Uterus (tissue), 3 donors: ENCODE measurements at regions not wholly inside any gene's neighbourhood (a gene's known extent, or its start where the extent isn't known, plus 50 kb on each side); places are given as distances from the start of the nearest gene placed in this dataset.

ENCODE experiments used
- DNase-seq, 2 donors: peaks; one replicate each; pipeline ENCODE4 v3.0.0-alpha.2; 2019 to 2020
- H3K27ac ChIP-seq, 2 donors: fragments of 200-600 bp; sonication (generic); 1 replicate in 1 of 2; 2 replicates in 1 of 2; pipeline ENCODE4 v1.5.1; 2016 to 2018
- H3K27me3 ChIP-seq, 2 donors: fragments of 200-600 bp; sonication (generic); one replicate each; pipeline ENCODE4 v1.5.1; 2018 to 2019; ENCODE audit warnings: control low read depth in 1 of 2
- H3K36me3 ChIP-seq, 2 donors: fragments of 200-600 bp; sonication (generic); one replicate each; pipeline ENCODE4 v1.5.1; 2019; ENCODE audit warnings: control low read depth in 1 of 2
- H3K4me1 ChIP-seq, 2 donors: fragments of 200-600 bp; sonication (generic); one replicate each; pipeline ENCODE4 v1.5.1; 2018 to 2019; ENCODE audit warnings: control low read depth in 1 of 2
- H3K4me3 ChIP-seq, 2 donors: fragments of 200-600 bp; sonication (generic); 1 replicate in 1 of 2; 2 replicates in 1 of 2; pipeline ENCODE4 v1.5.1; 2018 to 2019; ENCODE audit warnings: mild to moderate bottlenecking in 1 of 2
- H3K9me3 ChIP-seq, 2 donors: fragments of 200-600 bp; sonication (generic); one replicate each; pipeline ENCODE4 v1.5.1; 2019; ENCODE audit warnings: control low read depth in 1 of 2
- POLR2A ChIP-seq, 2 donors: fragments of 450-650 bp; IDR thresholded peaks; one replicate each; pipeline ENCODE4 v1.6.1; 2016; ENCODE audit warnings: antibody characterized with exemption in 2 of 2, mild to moderate bottlenecking in 1 of 2, moderate library complexity in 1 of 2
- intact Hi-C: fragments of 100-400 bp; cut with DNase I; formaldehyde crosslinking; loops from one replicate; pipeline ENCODE4 v1.15.1; 2023; ENCODE audit warnings: low total_unique reads
- TF ChIP-seq, protein P1 (sequence below), 4 experiments: fragments of 200-600 bp in 2 of 4; fragments of 450-650 bp in 2 of 4; sonication (generic) in 2 of 4; IDR thresholded peaks; one replicate each; pipeline ENCODE4 v1.5.1; 2016 to 2019; ENCODE audit warnings: antibody characterized with exemption in 4 of 4, mild to moderate bottlenecking in 2 of 4, moderate library complexity in 1 of 4
- donor health status: DM: yes; HTN: yes; CAD: no.

DNA sequence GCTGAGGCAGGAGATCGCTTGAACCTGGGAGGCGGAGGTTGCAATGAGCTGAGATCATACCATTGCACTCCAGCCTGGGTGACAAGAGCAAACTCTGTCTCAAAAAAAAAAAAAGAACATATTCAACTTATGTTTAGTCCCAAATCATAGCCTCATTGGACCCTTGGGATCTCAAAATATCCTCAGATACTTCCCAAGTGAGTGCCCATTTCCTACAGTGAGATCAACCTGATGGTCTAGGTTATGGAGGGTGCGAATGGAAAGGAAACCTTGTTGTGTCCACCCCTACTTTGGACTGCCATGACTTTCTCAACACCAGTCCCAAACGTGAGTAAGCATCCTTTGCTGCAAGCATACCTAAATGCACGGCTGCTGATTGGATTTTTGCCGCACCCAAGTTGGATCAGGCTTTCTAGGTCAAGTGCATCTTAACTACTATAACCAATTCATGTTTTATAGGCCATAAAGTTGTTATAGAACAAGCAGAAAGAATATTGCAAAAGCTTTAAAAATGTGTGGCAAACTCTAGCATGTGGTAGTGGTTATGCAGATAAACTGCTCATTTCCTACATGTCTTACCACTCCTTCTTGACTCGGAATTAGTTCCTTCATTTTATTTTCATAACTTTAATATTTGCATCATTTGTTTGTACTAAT, 131.2 kb downstream of the PLEKHG1 start:
- Histone ChIP-seq H3K36me3 (no peaks in the 10 kb centered on the region), H3K27ac (no peak overlapping the region), H3K4me1 (no peaks in the 10 kb centered on the region), H3K4me3 (no peak overlapping the region), H3K27me3 (no peaks in the 10 kb centered on the region), H3K9me3 (no peaks in the 10 kb centered on the region)
- intact Hi-C loops = no loop called here
- DNase-seq = no peak
- TF ChIP-seq, protein P1, sequence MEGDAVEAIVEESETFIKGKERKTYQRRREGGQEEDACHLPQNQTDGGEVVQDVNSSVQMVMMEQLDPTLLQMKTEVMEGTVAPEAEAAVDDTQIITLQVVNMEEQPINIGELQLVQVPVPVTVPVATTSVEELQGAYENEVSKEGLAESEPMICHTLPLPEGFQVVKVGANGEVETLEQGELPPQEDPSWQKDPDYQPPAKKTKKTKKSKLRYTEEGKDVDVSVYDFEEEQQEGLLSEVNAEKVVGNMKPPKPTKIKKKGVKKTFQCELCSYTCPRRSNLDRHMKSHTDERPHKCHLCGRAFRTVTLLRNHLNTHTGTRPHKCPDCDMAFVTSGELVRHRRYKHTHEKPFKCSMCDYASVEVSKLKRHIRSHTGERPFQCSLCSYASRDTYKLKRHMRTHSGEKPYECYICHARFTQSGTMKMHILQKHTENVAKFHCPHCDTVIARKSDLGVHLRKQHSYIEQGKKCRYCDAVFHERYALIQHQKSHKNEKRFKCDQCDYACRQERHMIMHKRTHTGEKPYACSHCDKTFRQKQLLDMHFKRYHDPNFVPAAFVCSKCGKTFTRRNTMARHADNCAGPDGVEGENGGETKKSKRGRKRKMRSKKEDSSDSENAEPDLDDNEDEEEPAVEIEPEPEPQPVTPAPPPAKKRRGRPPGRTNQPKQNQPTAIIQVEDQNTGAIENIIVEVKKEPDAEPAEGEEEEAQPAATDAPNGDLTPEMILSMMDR (IDR thresholded peaks at IDR 0.05) = no peak
- no peak for TF ChIP-seq POLR2A (IDR thresholded peaks at IDR 0.05)

DNA sequence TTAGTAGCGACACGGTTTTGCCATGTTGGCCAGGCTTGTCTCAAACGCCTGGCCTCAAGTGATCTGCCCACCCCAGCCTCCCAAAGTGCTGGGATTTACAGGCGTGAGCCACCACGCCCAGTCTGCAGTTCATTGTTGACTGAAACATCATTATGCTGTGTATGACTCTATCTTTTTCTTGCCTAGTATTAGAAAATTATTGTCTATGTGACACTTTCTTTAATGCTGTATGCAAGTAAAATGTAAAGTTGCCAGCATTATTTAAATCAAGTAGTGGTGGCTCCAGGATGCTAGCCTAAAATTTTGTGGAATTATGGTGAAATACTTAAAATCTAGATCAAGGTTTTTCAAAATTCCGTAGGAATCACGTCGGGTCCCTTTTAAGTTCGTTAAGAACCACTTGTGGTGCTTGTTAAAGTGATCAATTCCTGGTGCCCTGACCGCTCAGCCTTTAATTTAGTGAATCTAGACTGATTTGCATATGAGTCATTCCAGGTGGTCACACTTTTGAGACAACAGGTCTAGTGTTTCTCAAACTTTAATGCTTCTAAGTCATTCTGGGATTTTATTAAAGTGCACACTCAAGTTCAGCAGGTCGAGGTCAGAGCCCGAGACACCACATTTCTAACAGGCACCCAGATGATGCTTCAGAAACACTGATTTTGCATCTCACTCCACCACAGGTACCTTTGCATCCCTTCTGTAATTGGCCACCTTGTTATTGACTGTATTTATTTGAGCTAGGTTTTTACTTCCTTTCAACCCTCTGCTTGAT, 132.6 kb upstream of the MTHFD1L start:
- Histone ChIP-seq H3K4me1 (no peaks in the 10 kb centered on the region), H3K9me3 (no peaks in the 10 kb centered on the region), H3K4me3 (no peak overlapping the region), H3K36me3 (no peaks in the 10 kb centered on the region), H3K27me3 (no peaks in the 10 kb centered on the region), H3K27ac (no peak overlapping the region)
- intact Hi-C loops = no loop called here
- TF ChIP-seq, protein P1 (IDR thresholded peaks at IDR 0.05) = no peak
- TF ChIP-seq POLR2A (IDR thresholded peaks at IDR 0.05) = no peak
- DNase-seq = no peak

DNA sequence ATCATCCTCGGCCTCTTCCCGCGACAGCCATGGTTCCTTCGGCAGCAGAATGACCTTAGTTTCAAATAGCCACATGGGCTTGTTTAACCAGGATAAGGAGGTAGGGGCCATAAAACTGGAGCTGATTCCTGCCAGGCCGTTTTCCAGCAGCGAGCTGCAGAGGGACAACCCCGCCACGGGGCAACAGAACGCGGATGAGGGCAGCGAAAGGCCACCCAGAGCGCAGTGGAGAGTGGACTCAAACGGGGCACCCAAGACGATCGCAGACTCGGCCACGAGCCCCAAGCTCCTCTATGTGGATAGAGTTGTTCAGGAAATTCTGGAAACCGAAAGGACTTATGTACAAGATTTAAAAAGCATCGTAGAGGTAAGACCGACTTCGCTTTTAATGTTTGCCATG, 131.8 kb upstream of the MTHFD1L start:
- intact Hi-C loops = no loop called here
- no peaks in the 10 kb centered on the region for H3K4me1 ChIP-seq
- H3K9me3 ChIP-seq = no peaks in the 10 kb centered on the region
- TF ChIP-seq, protein P1 (IDR thresholded peaks at IDR 0.05) = no peak
- no peak for TF ChIP-seq POLR2A (IDR thresholded peaks at IDR 0.05)
- no peaks in the 10 kb centered on the region for H3K27me3 ChIP-seq
- no peak for DNase-seq
- H3K36me3 ChIP-seq = no peaks in the 10 kb centered on the region
- H3K27ac ChIP-seq = no peak overlapping the region
- no peak overlapping the region for H3K4me3 ChIP-seq

DNA sequence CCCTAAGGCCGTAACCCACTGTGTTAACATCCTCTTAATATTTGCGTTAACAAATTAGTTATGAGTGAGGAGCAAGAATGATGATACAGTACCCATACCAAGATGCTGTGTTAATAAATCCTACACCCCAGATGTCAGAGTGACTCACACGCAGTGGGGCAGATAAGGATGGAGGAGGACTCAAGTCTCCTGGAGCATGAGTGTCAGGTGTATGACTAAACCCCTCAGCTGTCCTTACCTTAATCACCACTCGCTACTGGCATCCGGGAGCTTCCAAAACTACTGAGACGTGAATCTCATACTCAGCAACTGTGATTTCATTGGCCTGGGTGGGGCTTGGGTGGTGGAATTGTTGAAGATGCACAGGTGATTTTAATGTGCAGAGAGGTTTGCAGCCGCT, 131.3 kb upstream of the MTHFD1L start:
- Histone ChIP-seq H3K4me1 (no peaks in the 10 kb centered on the region), H3K4me3 (no peak overlapping the region), H3K27ac (no peak overlapping the region), H3K9me3 (no peaks in the 10 kb centered on the region), H3K36me3 (no peaks in the 10 kb centered on the region), H3K27me3 (no peaks in the 10 kb centered on the region)
- TF ChIP-seq, protein P1 (IDR thresholded peaks at IDR 0.05) = no peak
- no peak for TF ChIP-seq POLR2A (IDR thresholded peaks at IDR 0.05)
- DNase-seq = no peak
- intact Hi-C loops = no loop called here

DNA sequence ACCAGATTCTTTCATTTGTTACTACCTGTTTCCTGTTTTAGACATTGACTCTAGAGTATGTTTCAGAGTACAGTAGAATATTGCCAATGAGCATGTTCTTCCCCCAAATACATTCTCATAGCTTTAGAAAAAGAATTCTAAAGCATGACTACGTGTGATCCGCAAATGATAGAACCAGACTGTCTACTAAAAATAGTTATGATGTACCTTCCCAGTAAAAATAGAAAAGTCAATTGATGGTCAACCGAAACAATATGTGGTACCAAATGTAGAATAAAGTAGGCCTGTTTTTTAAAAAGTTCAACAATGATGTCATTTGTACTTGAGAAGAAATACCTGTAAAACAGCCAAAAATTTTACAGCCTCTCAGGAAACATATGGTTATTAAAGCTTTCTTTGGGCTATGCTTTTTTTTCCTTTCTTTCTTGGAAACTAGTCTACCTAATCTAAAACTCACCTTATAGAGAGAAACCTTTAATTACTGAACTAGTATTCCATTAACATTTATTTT, 130.1 kb upstream of the MTHFD1L start:
- Histone ChIP-seq H3K9me3 (no peaks in the 10 kb centered on the region), H3K4me3 (no peak overlapping the region), H3K27ac (no peak overlapping the region), H3K36me3 (no peaks in the 10 kb centered on the region), H3K27me3 (no peaks in the 10 kb centered on the region), H3K4me1 (no peaks in the 10 kb centered on the region)
- intact Hi-C loops = no loop called here
- TF ChIP-seq POLR2A (IDR thresholded peaks at IDR 0.05) = no peak
- TF ChIP-seq, protein P1 (IDR thresholded peaks at IDR 0.05) = no peak
- no peak for DNase-seq
